OCI-M2 (cell line): ENCODE measurements at regions not wholly inside any gene's neighbourhood (a gene's known extent, or its start where the extent isn't known, plus 50 kb on each side); places are given as distances from the start of the nearest gene placed in this dataset.

Experiments used
- DNase-seq: peaks from one replicate; lab custom pipeline; 2025; ENCODE audit not compliant: unreplicated experiment; lab: John Stamatoyannopoulos, UW

GRCh38 chr17:34114174-34114573 is 140.9 kb upstream of the CCL2 start:
- DNase-seq = no peak

- DNase-seq = no peak
These were observed 138.8 kb upstream of the CCL2 start for GRCh38 chr17:34116306-34116705.

GRCh38 chr17:34117332-34117731 is 137.8 kb upstream of the CCL2 start:
- DNase-seq = no peak

- no peak for DNase-seq
These were observed 137.3 kb upstream of the CCL2 start for GRCh38 chr17:34117811-34118210.

- no peak for DNase-seq
These were observed 136.5 kb upstream of the CCL2 start for GRCh38 chr17:34118564-34118963.

GRCh38 chr17:34121311-34121710 is 133.8 kb upstream of the CCL2 start:
- DNase-seq = no peak

- DNase-seq = no peak
These were observed 132.6 kb upstream of the CCL2 start for GRCh38 chr17:34122515-34122914.

- DNase-seq = no peak
These were observed 130.1 kb upstream of the CCL2 start for GRCh38 chr17:34125010-34125409.

- DNase-seq = no peak
These were observed 129.2 kb upstream of the CCL2 start for GRCh38 chr17:34125921-34126320.

- no peak for DNase-seq
These were observed 128.6 kb upstream of the CCL2 start for GRCh38 chr17:34126496-34126895.

- DNase-seq = no peak
These were observed 128.1 kb upstream of the CCL2 start for GRCh38 chr17:34126965-34127364.

- DNase-seq = no peak
These were observed 124.5 kb upstream of the CCL2 start for GRCh38 chr17:34130544-34130943.

- DNase-seq = no peak
These were observed 123.7 kb upstream of the CCL2 start for GRCh38 chr17:34131386-34131785.

GRCh38 chr17:34133350-34133749 is 121.7 kb upstream of the CCL2 start:
- DNase-seq = no peak

- no peak for DNase-seq
These were observed 119.2 kb upstream of the CCL2 start for GRCh38 chr17:34135841-34136240.

- no peak for DNase-seq
These were observed 115.1 kb upstream of the CCL2 start for GRCh38 chr17:34140006-34140405.

- DNase-seq = no peak
These were observed 113.5 kb upstream of the CCL2 start for GRCh38 chr17:34141590-34141989.

- no peak for DNase-seq
These were observed 111.7 kb upstream of the CCL2 start for GRCh38 chr17:34143430-34143829.

- DNase-seq = no peak
These were observed 108.5 kb upstream of the CCL2 start for GRCh38 chr17:34146440-34147043.

GRCh38 chr17:34151102-34151501 is 104.0 kb upstream of the CCL2 start:
- DNase-seq = no peak

GRCh38 chr17:34153991-34154390 is 101.1 kb upstream of the CCL2 start:
- no peak for DNase-seq

GRCh38 chr17:34154961-34155730 is 99.9 kb upstream of the CCL2 start:
- no peak for DNase-seq

GRCh38 chr17:34155947-34156346 is 99.1 kb upstream of the CCL2 start:
- no peak for DNase-seq
